ENCODE measurements at regions not wholly inside any gene's neighbourhood (a gene's known extent, or its start where the extent isn't known, plus 50 kb on each side); places are given as distances from the start of the nearest gene placed in this dataset.
"Not testable (repeated sequence)": the region's sequence is repeated elsewhere in the genome, so short reads cannot be mapped to it uniquely, and the experiment has no call there.

- DNase-seq = no peak
Measured at GRCh38 chr6:1445650-1446330, 56.4 kb downstream of the FOXF2 start.

- no peak for DNase-seq
Measured at GRCh38 chr6:1449896-1450295, 60.5 kb downstream of the FOXF2 start.

- no peak for DNase-seq
Measured at GRCh38 chr6:1453024-1453423, 63.6 kb downstream of the FOXF2 start.

DNA sequence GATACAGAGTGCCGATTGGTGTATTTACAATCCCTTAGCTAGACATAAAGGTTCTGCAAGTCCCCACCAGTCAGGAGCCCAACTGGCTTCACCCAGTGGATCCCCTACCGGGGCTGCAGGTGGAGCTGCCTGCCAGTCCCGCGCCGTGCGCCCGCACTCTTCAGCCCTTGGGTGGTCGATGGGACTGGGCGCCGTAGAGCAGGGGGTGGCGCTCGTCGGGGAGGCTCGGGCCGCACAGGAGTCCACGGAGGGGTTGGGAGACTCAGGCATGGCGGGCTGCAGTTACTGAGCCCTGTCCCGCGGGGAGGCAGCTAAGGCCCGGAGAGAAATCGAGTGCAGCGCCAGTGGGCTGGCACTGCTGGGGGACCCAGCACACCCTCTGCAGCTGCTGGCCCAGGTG lies 67.4 kb downstream of the FOXF2 start:
- not testable (repeated sequence) for DNase-seq

- no peak for DNase-seq
Measured at GRCh38 chr6:1461207-1461606, 71.8 kb downstream of the FOXF2 start.

- no peak for DNase-seq
Measured at GRCh38 chr6:1461736-1462135, 72.4 kb downstream of the FOXF2 start.

DNA sequence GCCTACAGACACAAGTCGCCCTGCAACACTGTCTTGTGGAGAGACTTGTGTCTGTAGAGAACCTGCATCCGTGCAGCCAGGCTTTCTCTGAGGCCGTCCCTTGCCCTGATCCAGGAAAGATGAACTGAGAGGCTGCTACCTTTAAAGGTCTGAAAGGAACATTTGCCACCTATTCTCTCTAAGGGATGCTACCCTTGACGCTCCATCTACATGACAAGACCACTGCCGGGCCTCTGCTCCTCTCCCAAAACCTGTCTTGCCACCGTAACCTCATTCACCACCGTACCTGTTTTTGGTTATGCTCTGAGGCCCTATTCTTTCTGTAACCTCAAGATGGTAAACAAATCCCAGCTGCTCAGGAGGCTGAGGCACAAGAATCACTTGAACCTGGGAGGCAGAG lies 73.9 kb downstream of the FOXF2 start:
- no peak for DNase-seq

GRCh38 chr6:1463751-1464426 lies 74.5 kb downstream of the FOXF2 start:
- DNase-seq = no peak

GRCh38 chr6:1464781-1465370 lies 75.5 kb downstream of the FOXF2 start:
- DNase-seq = no peak

DNA sequence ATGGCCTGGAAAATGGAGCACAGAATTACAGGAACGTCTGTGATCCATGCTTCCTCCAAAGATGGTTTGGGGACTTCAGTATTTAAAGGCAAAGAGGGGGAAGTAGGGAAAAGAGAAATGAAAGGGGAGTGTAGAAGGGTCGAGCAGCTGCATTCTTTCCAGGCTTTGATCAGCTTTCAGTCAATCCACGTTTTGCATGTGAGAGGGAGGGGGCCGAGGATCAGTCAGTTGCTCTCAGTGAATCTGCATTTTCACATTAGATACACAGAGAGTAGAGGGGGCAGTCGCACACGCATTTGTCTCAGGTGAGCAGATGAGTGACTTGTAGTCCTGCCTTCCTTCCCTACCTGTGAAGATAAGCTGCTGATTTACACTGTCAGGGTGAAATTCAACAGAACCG lies 78.8 kb downstream of the FOXF2 start:
- DNase-seq = no peak

DNA sequence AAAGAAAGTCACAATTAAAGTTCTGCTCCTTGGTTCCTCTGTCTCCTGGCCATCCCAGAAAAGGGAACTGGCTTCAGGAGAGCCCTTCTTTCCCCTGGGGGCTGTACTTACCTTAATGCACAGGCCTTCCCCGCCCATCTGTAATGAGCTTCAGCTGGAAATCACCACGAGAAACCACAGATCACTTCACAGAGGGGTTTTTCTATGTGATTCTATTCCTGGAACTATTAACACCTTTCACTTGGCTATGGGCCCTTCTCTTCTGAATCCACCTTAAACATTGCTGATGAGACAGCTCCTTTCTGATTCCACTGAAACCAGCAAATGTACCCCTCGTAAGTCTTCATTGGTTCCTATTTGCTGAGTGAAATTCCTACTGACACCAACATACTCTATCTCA lies 80.7 kb downstream of the FOXF2 start:
- DNase-seq = no peak

GRCh38 chr6:1472643-1473042 lies 83.3 kb downstream of the FOXF2 start:
- DNase-seq = no peak

DNA sequence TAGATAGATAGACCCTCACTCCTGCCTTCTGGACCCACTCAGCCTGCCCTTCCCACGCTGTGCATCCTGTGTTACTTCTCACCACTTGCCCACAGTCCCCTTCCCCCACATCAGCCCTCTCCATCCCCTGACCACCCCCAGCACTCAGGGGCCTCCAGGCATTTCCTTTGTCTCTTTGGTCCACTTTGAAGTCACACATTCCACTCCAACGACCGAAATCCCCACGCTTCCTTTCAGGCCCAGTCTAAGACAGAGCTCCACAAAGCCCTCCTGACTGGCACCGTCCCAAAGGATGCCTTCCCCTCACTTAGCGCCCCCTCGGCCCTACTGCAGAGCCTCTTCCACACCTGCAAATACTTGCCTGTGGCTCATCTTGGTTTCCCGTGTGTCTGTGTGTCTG lies 83.8 kb downstream of the FOXF2 start:
- DNase-seq = no peak

GRCh38 chr6:1473598-1473997 lies 84.2 kb downstream of the FOXF2 start:
- no peak for DNase-seq

DNA sequence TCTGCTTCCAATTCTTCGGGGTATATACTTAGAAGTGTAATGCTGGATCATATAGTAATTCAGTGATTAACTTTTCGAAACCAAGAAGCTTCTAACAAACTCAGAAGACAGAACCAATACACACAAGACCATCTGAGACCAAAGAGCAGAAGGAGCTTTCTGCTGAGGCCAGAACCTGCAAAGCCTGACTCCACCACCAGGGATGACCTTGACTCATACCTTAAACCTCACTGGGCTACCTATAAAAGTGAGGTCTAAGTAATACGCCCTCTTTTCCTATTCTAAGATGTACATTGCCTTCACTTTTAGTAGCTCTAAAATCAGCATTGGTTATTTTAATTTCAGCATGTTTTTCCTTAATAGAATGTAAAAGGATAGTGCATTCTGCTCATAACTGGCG lies 84.8 kb downstream of the FOXF2 start:
- no peak for DNase-seq

- no peak for DNase-seq
Measured at GRCh38 chr6:1475174-1475573, 85.8 kb downstream of the FOXF2 start.

DNA sequence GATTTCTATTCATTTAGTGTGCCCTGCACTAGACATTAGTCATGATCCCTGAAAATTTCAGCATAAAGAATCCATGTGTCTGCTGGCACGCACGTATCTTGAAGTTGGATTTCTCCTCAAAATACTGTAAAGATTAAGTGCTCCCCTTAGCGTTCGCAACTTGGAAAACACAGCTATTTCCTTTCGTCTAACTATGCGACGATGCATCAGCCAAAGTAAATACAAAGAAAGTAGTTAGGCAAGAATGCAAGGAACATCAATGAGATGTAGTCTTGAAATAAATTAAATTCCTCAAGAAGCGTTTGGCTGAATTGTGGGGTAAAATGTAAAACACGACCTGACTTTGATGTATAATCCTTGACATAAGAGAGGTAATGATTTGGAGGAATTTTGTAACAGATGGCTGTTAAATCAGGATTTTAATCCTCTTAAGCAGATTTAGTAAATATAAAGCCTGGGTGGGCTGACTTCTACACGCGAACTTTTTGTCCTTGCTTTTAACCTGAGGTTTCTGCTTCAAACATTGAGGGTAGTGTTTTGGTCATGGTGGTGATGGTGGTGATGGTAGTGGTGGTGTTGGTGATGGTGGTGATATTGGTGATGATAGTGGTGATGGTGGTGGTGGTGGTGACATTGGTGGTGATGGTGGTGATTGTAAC lies 88.2 kb downstream of the FOXF2 start:
- DNase-seq = no peak

DNA sequence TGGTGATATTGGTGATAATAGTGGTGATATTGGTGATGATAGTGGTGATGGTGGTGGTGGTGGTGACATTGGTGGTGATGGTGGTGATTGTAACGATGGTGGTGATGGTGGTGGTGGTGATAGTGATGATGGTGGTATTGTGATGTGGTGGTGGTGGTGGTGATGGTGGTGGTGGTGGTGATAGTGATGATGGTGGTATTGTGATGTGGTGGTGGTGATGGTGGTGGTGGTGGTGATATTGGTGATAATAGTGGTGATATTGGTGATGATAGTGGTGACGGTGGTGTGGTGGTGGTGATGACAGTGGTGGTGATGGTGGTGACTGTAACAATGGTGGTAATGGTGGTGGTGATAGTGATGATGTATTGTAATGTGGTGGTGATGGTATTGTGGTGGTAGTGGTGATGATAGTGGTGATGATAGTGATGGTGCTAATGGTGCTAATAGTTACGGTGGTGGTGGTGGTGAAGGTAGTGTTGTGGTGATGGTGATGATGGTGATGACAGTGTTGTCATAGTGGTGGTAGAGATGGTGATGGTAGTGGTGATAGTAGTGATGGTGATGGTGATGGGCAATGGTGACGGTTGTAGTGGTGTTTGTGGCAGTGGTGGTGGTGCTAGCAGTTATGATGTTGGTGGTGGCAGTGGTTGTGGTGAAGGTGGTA lies 88.9 kb downstream of the FOXF2 start:
- not testable (repeated sequence) for DNase-seq

DNA sequence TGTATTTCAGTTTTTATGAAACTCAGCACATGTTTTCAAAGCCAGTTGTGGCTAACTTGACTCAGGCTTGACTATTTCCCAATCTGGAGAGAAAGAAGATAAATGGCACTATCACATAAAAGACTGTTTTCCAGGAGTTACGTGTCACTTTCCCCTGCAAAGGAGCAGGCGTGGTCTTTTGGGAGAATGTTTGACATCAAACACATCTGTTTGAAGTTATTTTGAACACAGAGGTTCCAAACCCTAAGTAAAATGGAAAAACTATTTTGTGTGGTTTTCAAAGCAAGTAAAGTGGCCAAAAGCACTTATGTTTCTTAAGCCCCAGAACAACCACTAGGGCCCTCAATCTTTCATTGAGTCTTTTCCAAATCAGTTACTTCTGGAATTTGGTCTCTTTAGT lies 89.7 kb downstream of the FOXF2 start:
- DNase-seq = no peak

DNA sequence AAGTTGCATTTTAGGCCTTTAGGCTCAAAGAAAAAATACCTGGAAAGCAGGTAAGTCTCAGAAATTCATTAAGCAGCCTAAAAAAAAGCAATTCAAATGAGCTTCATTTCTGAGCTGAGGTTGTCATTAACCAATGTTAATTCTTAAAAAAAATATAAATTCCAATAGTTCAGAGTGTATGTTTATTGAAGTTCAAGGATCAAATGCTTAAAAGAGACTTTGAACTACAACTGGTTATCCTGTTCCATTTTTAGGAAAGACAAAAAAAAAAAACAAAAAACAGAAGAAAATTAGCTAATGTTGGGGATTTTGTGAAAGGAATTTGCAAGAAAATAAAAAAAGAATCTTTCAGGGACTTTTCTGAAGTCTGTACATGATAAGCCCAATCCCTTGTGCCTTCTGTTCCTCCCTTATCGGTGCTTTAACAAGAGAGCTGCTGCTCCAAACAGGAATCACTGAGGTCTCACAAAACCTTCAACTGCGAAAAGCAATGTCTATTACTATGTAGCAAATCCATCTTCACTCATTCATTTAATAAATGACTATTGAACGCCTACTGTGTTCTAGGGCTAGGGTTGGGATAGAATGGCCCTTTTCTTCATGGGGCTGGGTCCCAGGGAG lies 90.3 kb downstream of the FOXF2 start:
- DNase-seq = no peak

DNA sequence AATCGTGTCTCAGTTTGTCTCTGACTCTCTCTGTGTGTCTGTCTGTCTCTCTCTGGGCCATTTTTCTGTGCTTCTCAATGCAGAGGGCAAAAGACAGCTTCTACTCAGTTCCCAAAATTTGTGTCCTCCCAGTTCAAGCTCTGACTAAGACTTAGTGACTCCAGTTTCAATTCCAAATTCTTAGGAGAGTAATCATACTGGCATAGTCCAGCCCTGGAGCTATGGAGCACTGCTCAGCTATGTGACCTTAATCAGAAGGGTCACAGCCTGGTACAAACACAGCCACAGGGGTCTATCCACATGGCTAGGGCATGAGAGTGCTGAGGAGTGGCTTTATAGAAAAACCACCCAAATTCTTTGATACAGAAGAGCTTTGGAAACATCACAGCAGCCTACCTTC lies 91.9 kb downstream of the FOXF2 start:
- DNase-seq = no peak

GRCh38 chr6:1482381-1483166 lies 93.2 kb downstream of the FOXF2 start:
- no peak for DNase-seq
